WTC11 (cell line): ENCODE measurements at regions not wholly inside any gene's neighbourhood (a gene's known extent, or its start where the extent isn't known, plus 50 kb on each side); places are given as distances from the start of the nearest gene placed in this dataset.

Source experiments
- ATAC-seq: fragments of 200-7000 bp; cut with Tn5 transposase; 2 replicates; pipeline ENCODE4 v1.10.0; 2021; ENCODE audit warnings: mild to moderate bottlenecking, moderate library complexity
- CTCF ChIA-PET: fragments of 300-600 bp; sonication (Branson Sonifier 250); formaldehyde crosslinking; loops from one replicate; lab custom pipeline; 2021; ENCODE audit warnings: antibody characterized with exemption; lab: Charles Lee
- POLR2A ChIA-PET: fragments of 350-600 bp; sonication (Branson Sonifier 250); formaldehyde crosslinking; loops from one replicate; lab custom pipeline; 2021; ENCODE audit warnings: antibody characterized with exemption; lab: Charles Lee
- DNase-seq: peaks from one replicate; pipeline ENCODE4 v3.0.0; 2021; ENCODE audit warnings: low spot score
- H3K27ac Mint-ChIP-seq: 2 replicates; pipeline ENCODE4 v1.8.0; 2021; ENCODE audit warnings: mixed read lengths
- H3K27me3 Mint-ChIP-seq: 2 replicates; pipeline ENCODE4 v1.8.0; 2021; ENCODE audit warnings: low read depth, mild to moderate bottlenecking, moderate library complexity, mixed read lengths
- H3K36me3 Mint-ChIP-seq: 2 replicates; pipeline ENCODE4 v1.8.0; 2021; ENCODE audit warnings: mixed read lengths
- H3K4me1 Mint-ChIP-seq: 2 replicates; pipeline ENCODE4 v1.8.0; 2022; ENCODE audit warnings: mixed read lengths
- H3K4me3 Mint-ChIP-seq: 2 replicates; pipeline ENCODE4 v1.8.0; 2021; ENCODE audit warnings: mild to moderate bottlenecking, moderate library complexity, mixed read lengths
- H3K9me3 Mint-ChIP-seq: 2 replicates; pipeline ENCODE4 v1.8.0; 2021; ENCODE audit warnings: mixed read lengths
- EMX1 ChIP-seq: fragments of 250-450 bp; sonication (Bioruptor Pico); IDR thresholded peaks from 2 replicates; pipeline ENCODE4 v1.8.0; 2021; ENCODE audit warnings: mild to moderate bottlenecking
- ESRRA ChIP-seq: sonication (generic); formaldehyde crosslinking; IDR thresholded peaks from 2 replicates; pipeline ENCODE4 v1.8.1; 2022; ENCODE audit warnings: mild to moderate bottlenecking, missing genetic modification reagents, borderline replicate concordance
- ETV6 ChIP-seq: sonication (generic); formaldehyde crosslinking; IDR thresholded peaks from 2 replicates; pipeline ENCODE4 v1.8.1; 2022; ENCODE audit warnings: mild to moderate bottlenecking, missing genetic modification reagents
- FOXJ3 ChIP-seq: sonication (generic); formaldehyde crosslinking; IDR thresholded peaks from 2 replicates; pipeline ENCODE4 v1.9.0; 2021; ENCODE audit warnings: missing genetic modification reagents, mild to moderate bottlenecking, borderline replicate concordance
- FOXP1 ChIP-seq: sonication (generic); formaldehyde crosslinking; IDR thresholded peaks from 2 replicates; pipeline ENCODE4 v1.8.0; 2022; ENCODE audit warnings: missing genetic modification reagents, mild to moderate bottlenecking, moderate library complexity, borderline replicate concordance
- GABPB1 ChIP-seq: sonication (generic); formaldehyde crosslinking; IDR thresholded peaks from 2 replicates; pipeline ENCODE4 v1.8.1; 2023; ENCODE audit warnings: mild to moderate bottlenecking, missing genetic modification reagents
- GRHL2 ChIP-seq: fragments of 250-450 bp; sonication (Bioruptor Pico); IDR thresholded peaks from 2 replicates; pipeline ENCODE4 v1.8.0; 2022; ENCODE audit warnings: mild to moderate bottlenecking, moderate library complexity; ENCODE audit not compliant: insufficient replicate concordance, severe bottlenecking
- HMGA2 ChIP-seq: fragments of 250-450 bp; sonication (Bioruptor Pico); IDR thresholded peaks from 2 replicates; pipeline ENCODE4 v1.4.0; 2021; ENCODE audit warnings: mild to moderate bottlenecking, moderate library complexity
- KAT7 ChIP-seq: sonication (generic); formaldehyde crosslinking; IDR thresholded peaks from 2 replicates; pipeline ENCODE4 v1.8.1; 2023; ENCODE audit warnings: missing genetic modification reagents, mild to moderate bottlenecking, borderline replicate concordance
- NFE2L1 ChIP-seq: sonication (generic); formaldehyde crosslinking; IDR thresholded peaks from 2 replicates; pipeline ENCODE4 v1.8.1; 2023; ENCODE audit warnings: missing genetic modification reagents
- NR3C1 ChIP-seq: sonication (generic); formaldehyde crosslinking; conservative IDR thresholded peaks from 2 replicates; pipeline ENCODE4 v1.8.1; 2023; ENCODE audit warnings: low read depth, mild to moderate bottlenecking, missing genetic modification reagents
- PRRX2 ChIP-seq: fragments of 250-450 bp; sonication (Bioruptor Pico); IDR thresholded peaks from 2 replicates; pipeline ENCODE4 v1.8.0; 2021; ENCODE audit warnings: mild to moderate bottlenecking
- SOX15 ChIP-seq: fragments of 250-450 bp; sonication (Bioruptor Pico); IDR thresholded peaks from 2 replicates; pipeline ENCODE4 v1.9.0; 2021; ENCODE audit warnings: mild to moderate bottlenecking
- TCF7 ChIP-seq: sonication (generic); formaldehyde crosslinking; IDR thresholded peaks from 2 replicates; pipeline ENCODE4 v1.8.0; 2022; ENCODE audit warnings: mild to moderate bottlenecking, low read depth, missing genetic modification reagents, moderate library complexity
- TEAD4 ChIP-seq: sonication (generic); formaldehyde crosslinking; IDR thresholded peaks from 2 replicates; pipeline ENCODE4 v1.8.0; 2022; ENCODE audit warnings: mild to moderate bottlenecking, missing genetic modification reagents
- TF ChIP-seq, protein P1 (sequence below): sonication (generic); formaldehyde crosslinking; IDR thresholded peaks from 2 replicates; pipeline ENCODE4 v1.8.1; 2023; ENCODE audit warnings: mild to moderate bottlenecking, missing genetic modification reagents
- TF ChIP-seq, protein P2 (sequence below): sonication (generic); formaldehyde crosslinking; IDR thresholded peaks from 2 replicates; pipeline ENCODE4 v1.8.0; 2022; ENCODE audit warnings: missing genetic modification reagents
- TF ChIP-seq, protein P3 (sequence below): sonication (generic); formaldehyde crosslinking; IDR thresholded peaks from 2 replicates; pipeline ENCODE4 v1.8.1; 2022; ENCODE audit warnings: low read depth, missing genetic modification reagents, borderline replicate concordance
- TF ChIP-seq, protein P4 (sequence below): sonication (generic); formaldehyde crosslinking; IDR thresholded peaks from 2 replicates; pipeline ENCODE4 v1.8.0; 2022; ENCODE audit warnings: mild to moderate bottlenecking, missing genetic modification reagents
- TF ChIP-seq, protein P5 (sequence below): fragments of 250-450 bp; sonication (Bioruptor Pico); IDR thresholded peaks from 2 replicates; pipeline ENCODE4 v2.1.2; 2022; ENCODE audit warnings: mild to moderate bottlenecking, moderate library complexity
- TF ChIP-seq, protein P6 (sequence below): sonication (generic); formaldehyde crosslinking; IDR thresholded peaks from 2 replicates; pipeline ENCODE4 v1.8.0; 2022; ENCODE audit warnings: mild to moderate bottlenecking, missing genetic modification reagents
- TF ChIP-seq, protein P7 (sequence below): sonication (generic); formaldehyde crosslinking; conservative IDR thresholded peaks from 2 replicates; pipeline ENCODE4 v1.8.1; 2023; ENCODE audit warnings: mild to moderate bottlenecking, low read depth, missing genetic modification reagents, moderate library complexity

- no peaks in the 10 kb centered on the region for H3K4me1 Mint-ChIP-seq
- ATAC-seq (no peak), DNase-seq (no peak)
- POLR2A ChIA-PET, result no interaction called here
- H3K9me3 Mint-ChIP-seq, result no peaks in the 10 kb centered on the region
- no peaks in the 10 kb centered on the region for H3K36me3 Mint-ChIP-seq
- CTCF ChIA-PET, result interaction anchor here (1.2 to 1.4 kb wide), 2 partner anchors 110 to 145 kb away, joined by 4 to 5 read pairs; partner anchors contain the start of gene FSTL4
- no peak overlapping the region for H3K27ac Mint-ChIP-seq
- H3K4me3 Mint-ChIP-seq, result no peak overlapping the region
- peaks cover 20% of the 10 kb centered on the region for H3K27me3 Mint-ChIP-seq
- TF ChIP-seq, protein P1, sequence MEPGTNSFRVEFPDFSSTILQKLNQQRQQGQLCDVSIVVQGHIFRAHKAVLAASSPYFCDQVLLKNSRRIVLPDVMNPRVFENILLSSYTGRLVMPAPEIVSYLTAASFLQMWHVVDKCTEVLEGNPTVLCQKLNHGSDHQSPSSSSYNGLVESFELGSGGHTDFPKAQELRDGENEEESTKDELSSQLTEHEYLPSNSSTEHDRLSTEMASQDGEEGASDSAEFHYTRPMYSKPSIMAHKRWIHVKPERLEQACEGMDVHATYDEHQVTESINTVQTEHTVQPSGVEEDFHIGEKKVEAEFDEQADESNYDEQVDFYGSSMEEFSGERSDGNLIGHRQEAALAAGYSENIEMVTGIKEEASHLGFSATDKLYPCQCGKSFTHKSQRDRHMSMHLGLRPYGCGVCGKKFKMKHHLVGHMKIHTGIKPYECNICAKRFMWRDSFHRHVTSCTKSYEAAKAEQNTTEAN (CRISPR knock-in tag), result no peak
- TF ChIP-seq PRRX2 (CRISPR knock-in tag), result no peak
- TF ChIP-seq, protein P2, sequence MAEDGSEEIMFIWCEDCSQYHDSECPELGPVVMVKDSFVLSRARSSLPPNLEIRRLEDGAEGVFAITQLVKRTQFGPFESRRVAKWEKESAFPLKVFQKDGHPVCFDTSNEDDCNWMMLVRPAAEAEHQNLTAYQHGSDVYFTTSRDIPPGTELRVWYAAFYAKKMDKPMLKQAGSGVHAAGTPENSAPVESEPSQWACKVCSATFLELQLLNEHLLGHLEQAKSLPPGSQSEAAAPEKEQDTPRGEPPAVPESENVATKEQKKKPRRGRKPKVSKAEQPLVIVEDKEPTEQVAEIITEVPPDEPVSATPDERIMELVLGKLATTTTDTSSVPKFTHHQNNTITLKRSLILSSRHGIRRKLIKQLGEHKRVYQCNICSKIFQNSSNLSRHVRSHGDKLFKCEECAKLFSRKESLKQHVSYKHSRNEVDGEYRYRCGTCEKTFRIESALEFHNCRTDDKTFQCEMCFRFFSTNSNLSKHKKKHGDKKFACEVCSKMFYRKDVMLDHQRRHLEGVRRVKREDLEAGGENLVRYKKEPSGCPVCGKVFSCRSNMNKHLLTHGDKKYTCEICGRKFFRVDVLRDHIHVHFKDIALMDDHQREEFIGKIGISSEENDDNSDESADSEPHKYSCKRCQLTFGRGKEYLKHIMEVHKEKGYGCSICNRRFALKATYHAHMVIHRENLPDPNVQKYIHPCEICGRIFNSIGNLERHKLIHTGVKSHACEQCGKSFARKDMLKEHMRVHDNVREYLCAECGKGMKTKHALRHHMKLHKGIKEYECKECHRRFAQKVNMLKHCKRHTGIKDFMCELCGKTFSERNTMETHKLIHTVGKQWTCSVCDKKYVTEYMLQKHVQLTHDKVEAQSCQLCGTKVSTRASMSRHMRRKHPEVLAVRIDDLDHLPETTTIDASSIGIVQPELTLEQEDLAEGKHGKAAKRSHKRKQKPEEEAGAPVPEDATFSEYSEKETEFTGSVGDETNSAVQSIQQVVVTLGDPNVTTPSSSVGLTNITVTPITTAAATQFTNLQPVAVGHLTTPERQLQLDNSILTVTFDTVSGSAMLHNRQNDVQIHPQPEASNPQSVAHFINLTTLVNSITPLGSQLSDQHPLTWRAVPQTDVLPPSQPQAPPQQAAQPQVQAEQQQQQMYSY (CRISPR knock-in tag), result no peak
- TF ChIP-seq, protein P3, sequence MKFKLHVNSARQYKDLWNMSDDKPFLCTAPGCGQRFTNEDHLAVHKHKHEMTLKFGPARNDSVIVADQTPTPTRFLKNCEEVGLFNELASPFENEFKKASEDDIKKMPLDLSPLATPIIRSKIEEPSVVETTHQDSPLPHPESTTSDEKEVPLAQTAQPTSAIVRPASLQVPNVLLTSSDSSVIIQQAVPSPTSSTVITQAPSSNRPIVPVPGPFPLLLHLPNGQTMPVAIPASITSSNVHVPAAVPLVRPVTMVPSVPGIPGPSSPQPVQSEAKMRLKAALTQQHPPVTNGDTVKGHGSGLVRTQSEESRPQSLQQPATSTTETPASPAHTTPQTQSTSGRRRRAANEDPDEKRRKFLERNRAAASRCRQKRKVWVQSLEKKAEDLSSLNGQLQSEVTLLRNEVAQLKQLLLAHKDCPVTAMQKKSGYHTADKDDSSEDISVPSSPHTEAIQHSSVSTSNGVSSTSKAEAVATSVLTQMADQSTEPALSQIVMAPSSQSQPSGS (CRISPR knock-in tag), result no peak
- no peak for TF ChIP-seq ETV6
- no peak for TF ChIP-seq GABPB1 (CRISPR knock-in tag)
- no peak for TF ChIP-seq TCF7 (CRISPR knock-in tag)
- TF ChIP-seq KAT7 (CRISPR knock-in tag), result no peak
- no peak for TF ChIP-seq EMX1 (CRISPR knock-in tag)
- no peak for TF ChIP-seq SOX15 (CRISPR knock-in tag)
- TF ChIP-seq HMGA2 (CRISPR knock-in tag), result no peak
- no peak for TF ChIP-seq TEAD4 (CRISPR knock-in tag)
- TF ChIP-seq NR3C1 (CRISPR knock-in tag), result no peak
- TF ChIP-seq, protein P4, sequence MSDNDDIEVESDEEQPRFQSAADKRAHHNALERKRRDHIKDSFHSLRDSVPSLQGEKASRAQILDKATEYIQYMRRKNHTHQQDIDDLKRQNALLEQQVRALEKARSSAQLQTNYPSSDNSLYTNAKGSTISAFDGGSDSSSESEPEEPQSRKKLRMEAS (CRISPR knock-in tag), result no peak
Observed at GRCh38 chr5:133756756-133757155, 144.4 kb upstream of the FSTL4 start.

DNA sequence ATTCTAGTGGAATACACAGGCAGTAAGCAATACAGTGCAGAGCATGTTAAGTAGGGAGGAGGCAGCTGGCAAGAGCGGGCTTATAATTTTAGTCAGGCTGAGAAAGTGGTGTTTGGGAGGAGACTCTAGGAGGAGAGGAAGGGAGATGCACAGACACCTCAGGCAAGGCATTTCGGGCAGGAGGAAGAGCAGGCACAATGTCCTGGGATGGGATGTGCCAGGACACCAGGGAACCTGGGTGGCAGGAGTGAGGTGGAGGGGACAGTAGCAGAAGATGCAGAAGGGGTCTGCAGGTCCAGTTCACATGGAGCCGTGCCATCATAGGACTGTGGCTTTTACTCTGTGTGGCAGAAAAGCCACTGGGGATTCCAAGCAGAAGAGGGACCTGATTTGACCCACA is 143.7 kb upstream of the FSTL4 start:
- ChIA-PET POLR2A (interaction anchor here (0.7 kb wide), 1 partner anchor 68 kb away, joined by 3 read pairs; no protein-coding TSS in a partner anchor), CTCF (interaction anchor here (1.4 to 1.9 kb wide), 2 partner anchors 8 to 144 kb away, joined by 4 to 5 read pairs; partner anchors contain the start of gene FSTL4)
- ATAC-seq (no peak), DNase-seq (no peak)
- no peak overlapping the region for H3K27ac Mint-ChIP-seq
- H3K4me1 Mint-ChIP-seq, result no peaks in the 10 kb centered on the region
- H3K36me3 Mint-ChIP-seq, result no peaks in the 10 kb centered on the region
- H3K27me3 Mint-ChIP-seq, result peaks cover 20% of the 10 kb centered on the region
- no peak overlapping the region for H3K4me3 Mint-ChIP-seq
- H3K9me3 Mint-ChIP-seq, result no peaks in the 10 kb centered on the region
- TF ChIP-seq FOXJ3 (CRISPR knock-in tag) (no peak), FOXP1 (CRISPR knock-in tag) (no peak), TCF7 (CRISPR knock-in tag) (no peak), NFE2L1 (CRISPR knock-in tag) (no peak), GRHL2 (no peak), ESRRA (CRISPR knock-in tag) (no peak)
- TF ChIP-seq, protein P5, sequence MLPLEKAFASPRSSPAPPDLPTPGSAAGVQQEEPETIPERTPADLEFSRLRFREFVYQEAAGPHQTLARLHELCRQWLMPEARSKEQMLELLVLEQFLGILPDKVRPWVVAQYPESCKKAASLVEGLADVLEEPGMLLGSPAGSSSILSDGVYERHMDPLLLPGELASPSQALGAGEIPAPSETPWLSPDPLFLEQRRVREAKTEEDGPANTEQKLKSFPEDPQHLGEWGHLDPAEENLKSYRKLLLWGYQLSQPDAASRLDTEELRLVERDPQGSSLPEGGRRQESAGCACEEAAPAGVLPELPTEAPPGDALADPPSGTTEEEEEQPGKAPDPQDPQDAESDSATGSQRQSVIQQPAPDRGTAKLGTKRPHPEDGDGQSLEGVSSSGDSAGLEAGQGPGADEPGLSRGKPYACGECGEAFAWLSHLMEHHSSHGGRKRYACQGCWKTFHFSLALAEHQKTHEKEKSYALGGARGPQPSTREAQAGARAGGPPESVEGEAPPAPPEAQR (CRISPR knock-in tag), result no peak
- TF ChIP-seq, protein P6, sequence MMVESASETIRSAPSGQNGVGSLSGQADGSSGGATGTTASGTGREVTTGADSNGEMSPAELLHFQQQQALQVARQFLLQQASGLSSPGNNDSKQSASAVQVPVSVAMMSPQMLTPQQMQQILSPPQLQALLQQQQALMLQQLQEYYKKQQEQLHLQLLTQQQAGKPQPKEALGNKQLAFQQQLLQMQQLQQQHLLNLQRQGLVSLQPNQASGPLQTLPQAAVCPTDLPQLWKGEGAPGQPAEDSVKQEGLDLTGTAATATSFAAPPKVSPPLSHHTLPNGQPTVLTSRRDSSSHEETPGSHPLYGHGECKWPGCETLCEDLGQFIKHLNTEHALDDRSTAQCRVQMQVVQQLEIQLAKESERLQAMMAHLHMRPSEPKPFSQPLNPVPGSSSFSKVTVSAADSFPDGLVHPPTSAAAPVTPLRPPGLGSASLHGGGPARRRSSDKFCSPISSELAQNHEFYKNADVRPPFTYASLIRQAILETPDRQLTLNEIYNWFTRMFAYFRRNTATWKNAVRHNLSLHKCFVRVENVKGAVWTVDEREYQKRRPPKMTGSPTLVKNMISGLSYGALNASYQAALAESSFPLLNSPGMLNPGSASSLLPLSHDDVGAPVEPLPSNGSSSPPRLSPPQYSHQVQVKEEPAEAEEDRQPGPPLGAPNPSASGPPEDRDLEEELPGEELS, result no peak
- TF ChIP-seq, protein P7, sequence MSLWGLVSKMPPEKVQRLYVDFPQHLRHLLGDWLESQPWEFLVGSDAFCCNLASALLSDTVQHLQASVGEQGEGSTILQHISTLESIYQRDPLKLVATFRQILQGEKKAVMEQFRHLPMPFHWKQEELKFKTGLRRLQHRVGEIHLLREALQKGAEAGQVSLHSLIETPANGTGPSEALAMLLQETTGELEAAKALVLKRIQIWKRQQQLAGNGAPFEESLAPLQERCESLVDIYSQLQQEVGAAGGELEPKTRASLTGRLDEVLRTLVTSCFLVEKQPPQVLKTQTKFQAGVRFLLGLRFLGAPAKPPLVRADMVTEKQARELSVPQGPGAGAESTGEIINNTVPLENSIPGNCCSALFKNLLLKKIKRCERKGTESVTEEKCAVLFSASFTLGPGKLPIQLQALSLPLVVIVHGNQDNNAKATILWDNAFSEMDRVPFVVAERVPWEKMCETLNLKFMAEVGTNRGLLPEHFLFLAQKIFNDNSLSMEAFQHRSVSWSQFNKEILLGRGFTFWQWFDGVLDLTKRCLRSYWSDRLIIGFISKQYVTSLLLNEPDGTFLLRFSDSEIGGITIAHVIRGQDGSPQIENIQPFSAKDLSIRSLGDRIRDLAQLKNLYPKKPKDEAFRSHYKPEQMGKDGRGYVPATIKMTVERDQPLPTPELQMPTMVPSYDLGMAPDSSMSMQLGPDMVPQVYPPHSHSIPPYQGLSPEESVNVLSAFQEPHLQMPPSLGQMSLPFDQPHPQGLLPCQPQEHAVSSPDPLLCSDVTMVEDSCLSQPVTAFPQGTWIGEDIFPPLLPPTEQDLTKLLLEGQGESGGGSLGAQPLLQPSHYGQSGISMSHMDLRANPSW (CRISPR knock-in tag), result no peak
